ENCODE measurements at regions not wholly inside any gene's neighbourhood (a gene's known extent, or its start where the extent isn't known, plus 50 kb on each side); places are given as distances from the start of the nearest gene placed in this dataset.

GRCh38 chr6:77026341-77026740 is 436.9 kb downstream of the HTR1B start:
- Histone ChIP-seq H3K27ac (ENCODE audit: low read depth, low read length) (no peak overlapping the region), H3K36me3 (ENCODE audit: control insufficient read depth in 1 of 2, insufficient read depth in 2 of 2, low read length in 2 of 2) (no peaks in the 10 kb centered on the region), H3K4me2 (ENCODE audit: low read length) (no peak overlapping the region), H4K20me1 (ENCODE audit: insufficient read depth) (no peaks in the 10 kb centered on the region), H3K79me2 (ENCODE audit: insufficient read depth, low read length) (no peaks in the 10 kb centered on the region), H3K9ac (ENCODE audit: low read length) (no peak overlapping the region), H3K27me3 (ENCODE audit: insufficient read depth, low read length) (no peaks in the 10 kb centered on the region), H3K9me3 (ENCODE audit: control insufficient read depth in 1 of 2, insufficient read depth in 1 of 2, low read depth in 1 of 2, low read length in 2 of 2) (no peaks in the 10 kb centered on the region), H3K4me1 (ENCODE audit: control insufficient read depth in 1 of 2, insufficient read depth in 2 of 2, low read length in 2 of 2) (no peaks in the 10 kb centered on the region), H2AFZ (ENCODE audit: low read depth, low read length, poor library complexity, severe bottlenecking) (no peak overlapping the region), H3K9me2 (ENCODE audit: insufficient read depth) (no peaks in the 10 kb centered on the region), H3K4me3 (replicated peaks in 1 of 2; ENCODE audit: low read depth in 1 of 2, low read length in 2 of 2) (no peak overlapping the region)
- ChIA-PET CTCF (no interaction called here), POLR2A (no interaction called here), RAD21 (ENCODE audit: low non-redundant PET in 1 of 2, low total read pairs in 2 of 2, uncharacterized antibody in 2 of 2, unreplicated experiment in 2 of 2) (no interaction called here)
- ATAC-seq (no peak), DNase-seq (ENCODE audit: low read depth, low spot score) (no peak)
- intact Hi-C loops (cut with micrococcal nuclease), result no loop called here
- BruUV-seq (replicated peaks), result no TSS peak
- no peak for TF ChIP-seq RAD21 (IDR thresholded peaks at IDR 0.05; ENCODE audit: low read depth)
- no peak for TF ChIP-seq ZNF274 (IDR thresholded peaks at IDR 0.05; ENCODE audit: low read depth, low read length)
- TF ChIP-seq EGR1 (IDR thresholded peaks at IDR 0.05; ENCODE audit: low read depth), result no peak

- intact Hi-C loops (cut with micrococcal nuclease), result no loop called here
- TF ChIP-seq POLR2A (IDR thresholded peaks at IDR 0.05; ENCODE audit: borderline replicate concordance, extremely low read depth, insufficient read depth, insufficient read length), result no peak
- TF ChIP-seq CEBPB (IDR thresholded peaks at IDR 0.05; ENCODE audit: low read depth), result no peak
- TF ChIP-seq SP1 (IDR thresholded peaks at IDR 0.05; ENCODE audit: low read depth), result no peak
- no peak for TF ChIP-seq ZBTB33 (IDR thresholded peaks at IDR 0.05; ENCODE audit: extremely low read depth, insufficient replicate concordance, low read length)
- no peak for TF ChIP-seq SIN3A (IDR thresholded peaks at IDR 0.05; ENCODE audit: low read depth)
- no peak for TF ChIP-seq ELF1 (IDR thresholded peaks at IDR 0.05; ENCODE audit: borderline replicate concordance, low read depth)
- TF ChIP-seq ZNF274 (IDR thresholded peaks at IDR 0.05; ENCODE audit: low read depth, low read length), result no peak
- no peak overlapping the region for H3K27ac ChIP-seq (ENCODE audit: low read depth, low read length)
- no peaks in the 10 kb centered on the region for H3K9me2 ChIP-seq (ENCODE audit: insufficient read depth)
- no peaks in the 10 kb centered on the region for H3K36me3 ChIP-seq (ENCODE audit: control insufficient read depth in 1 of 2, insufficient read depth in 2 of 2, low read length in 2 of 2)
- CTCF ChIA-PET, result no interaction called here
- no peaks in the 10 kb centered on the region for H3K27me3 ChIP-seq (ENCODE audit: insufficient read depth, low read length)
- no peaks in the 10 kb centered on the region for H3K4me1 ChIP-seq (ENCODE audit: control insufficient read depth in 1 of 2, insufficient read depth in 2 of 2, low read length in 2 of 2)
- no peak overlapping the region for H3K9ac ChIP-seq (ENCODE audit: low read length)
- H3K4me3 ChIP-seq (replicated peaks in 1 of 2; ENCODE audit: low read depth in 1 of 2, low read length in 2 of 2), result no peak overlapping the region
- no peaks in the 10 kb centered on the region for H3K79me2 ChIP-seq (ENCODE audit: insufficient read depth, low read length)
- RAD21 ChIA-PET (ENCODE audit: low non-redundant PET in 1 of 2, low total read pairs in 2 of 2, uncharacterized antibody in 2 of 2, unreplicated experiment in 2 of 2), result no interaction called here
- DNase-seq (ENCODE audit: low read depth, low spot score) (no peak), ATAC-seq (no peak)
- no peak overlapping the region for H3K4me2 ChIP-seq (ENCODE audit: low read length)
- H2AFZ ChIP-seq (ENCODE audit: low read depth, low read length, poor library complexity, severe bottlenecking), result no peak overlapping the region
- no peaks in the 10 kb centered on the region for H3K9me3 ChIP-seq (ENCODE audit: control insufficient read depth in 1 of 2, insufficient read depth in 1 of 2, low read depth in 1 of 2, low read length in 2 of 2)
- H4K20me1 ChIP-seq (ENCODE audit: insufficient read depth), result no peaks in the 10 kb centered on the region
- POLR2A ChIA-PET, result no interaction called here
- no TSS peak for BruUV-seq (replicated peaks)
These were observed 437.5 kb downstream of the HTR1B start for GRCh38 chr6:77025736-77026223.
